HG03066 (cell line): ENCODE measurements at regions not wholly inside any gene's neighbourhood (a gene's known extent, or its start where the extent isn't known, plus 50 kb on each side); places are given as distances from the start of the nearest gene placed in this dataset.

Experiments
- ATAC-seq: cut with Tn5 transposase; IDR thresholded peaks from one replicate; pipeline ENCODE4 v1.9.1; 2021; ENCODE audit warnings: low read depth; ENCODE audit not compliant: unreplicated experiment

DNA sequence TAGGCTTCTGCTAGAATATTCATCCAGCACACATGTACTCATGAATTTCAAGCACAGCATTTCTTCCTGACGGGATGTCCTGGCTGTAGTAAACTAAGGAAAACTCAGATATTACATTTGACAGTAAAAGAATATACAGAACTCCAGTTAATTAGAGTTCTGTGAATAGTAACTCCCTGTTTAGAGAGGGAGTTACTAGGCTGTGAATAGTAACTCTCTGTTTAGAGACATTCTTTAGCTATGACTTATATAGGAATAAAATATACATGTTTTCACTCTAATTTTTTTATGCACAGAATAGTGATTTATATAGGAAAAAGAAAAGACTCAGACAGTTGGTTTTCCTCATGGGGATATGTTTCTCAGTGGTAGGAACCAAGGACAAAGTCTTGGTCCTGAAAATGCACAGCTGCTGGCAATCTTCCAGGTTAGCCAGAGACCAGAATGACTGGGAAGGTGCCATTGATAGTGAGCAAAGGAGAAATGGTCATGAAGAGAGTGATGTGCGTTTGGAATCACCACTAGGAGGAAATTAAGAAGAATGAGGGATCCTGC, 480.7 kb upstream of the THBS1 start:
- ATAC-seq = no peak

DNA sequence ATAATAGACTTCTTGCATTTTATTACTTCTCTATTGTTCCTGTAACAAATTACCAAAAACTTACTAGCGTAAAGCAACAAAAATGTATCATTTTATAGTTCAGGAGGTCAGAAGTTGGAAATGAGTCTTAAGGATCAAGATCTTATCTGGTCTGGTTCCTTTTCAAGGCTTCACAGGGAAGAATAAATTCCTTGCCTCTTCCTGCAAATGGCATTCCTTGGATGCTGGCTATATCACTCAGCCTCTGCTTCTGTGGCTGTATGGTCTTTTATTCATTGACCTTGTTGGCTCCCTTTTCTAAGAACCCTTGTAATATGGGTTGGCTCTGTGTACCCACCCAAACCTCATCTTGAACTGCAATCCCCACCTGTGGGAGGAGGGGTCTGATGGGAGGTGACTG, 478.4 kb upstream of the THBS1 start:
- no peak for ATAC-seq

DNA sequence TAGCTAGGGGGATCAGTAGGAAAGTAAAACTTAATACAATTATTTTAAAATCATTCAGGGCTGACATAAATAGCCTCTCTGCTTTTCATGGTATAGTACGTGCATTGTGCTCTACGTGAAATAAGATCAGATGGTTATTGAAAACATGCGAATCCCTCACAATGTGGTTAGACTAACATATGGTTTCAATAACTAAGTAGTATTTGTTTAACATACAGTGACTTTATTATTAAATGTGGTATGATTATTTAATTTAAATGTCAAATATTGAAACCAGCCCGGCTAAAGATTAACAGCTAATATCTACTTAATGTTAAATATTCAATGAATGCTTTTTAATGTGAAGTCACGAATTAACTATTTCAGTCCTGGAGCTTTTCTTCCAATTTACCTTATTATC, 473.9 kb upstream of the THBS1 start:
- ATAC-seq = no peak

DNA sequence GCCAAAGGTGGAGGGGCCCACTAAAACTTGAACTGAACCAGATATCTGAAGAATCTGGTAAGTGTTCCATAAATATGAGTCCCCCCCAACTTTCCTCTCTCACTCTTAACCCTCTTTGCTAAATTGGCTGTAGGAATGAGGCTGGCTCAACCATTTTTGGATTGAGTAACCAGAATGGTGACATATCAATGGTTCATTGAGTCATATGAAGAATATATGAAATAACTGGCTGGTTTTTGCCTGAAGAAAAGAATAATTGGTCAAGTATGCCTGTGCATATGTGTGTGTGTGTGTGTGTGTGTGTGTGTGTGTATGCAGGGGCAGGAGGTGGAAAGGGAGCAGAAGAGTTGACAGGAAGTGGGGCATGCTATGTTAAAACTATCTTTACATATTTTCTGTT, 472.9 kb upstream of the THBS1 start:
- ATAC-seq = no peak

DNA sequence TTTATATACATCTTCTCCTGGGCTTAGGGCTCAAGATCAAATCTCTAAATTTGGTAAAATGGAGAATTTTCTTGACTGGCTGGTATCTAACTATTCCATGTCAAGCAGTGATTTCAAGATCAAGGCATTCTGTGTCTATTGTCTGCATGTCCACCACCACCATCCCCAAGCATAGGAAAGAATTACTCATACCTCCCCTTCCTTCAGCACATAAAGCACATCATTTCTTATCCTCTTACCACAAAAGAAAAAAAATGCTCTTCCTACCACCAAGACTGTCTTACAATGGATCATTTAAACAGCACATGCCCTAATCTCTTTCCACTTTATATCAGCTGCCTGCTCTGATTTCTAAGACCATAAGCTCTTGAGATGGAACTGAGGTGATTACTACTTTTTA, 470.5 kb upstream of the THBS1 start:
- ATAC-seq = no peak

DNA sequence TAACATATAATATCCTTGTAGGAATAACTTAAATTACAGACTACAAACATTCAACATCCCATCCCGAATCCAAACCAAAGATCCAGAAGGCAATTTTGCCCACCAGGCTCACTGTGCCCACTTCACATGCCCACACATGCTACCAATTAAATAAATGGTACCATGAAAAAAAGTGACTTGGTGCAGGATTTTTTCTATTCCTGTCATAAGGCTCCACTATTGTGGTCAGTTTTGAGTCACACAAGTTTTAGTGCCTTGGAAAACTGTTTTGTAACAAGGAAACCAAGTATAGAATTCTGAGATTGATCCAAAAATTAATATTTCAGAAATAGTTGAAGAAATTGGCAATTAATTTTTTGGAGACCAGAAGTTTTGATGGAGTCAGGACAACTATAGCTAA, 470.1 kb upstream of the THBS1 start:
- no peak for ATAC-seq

DNA sequence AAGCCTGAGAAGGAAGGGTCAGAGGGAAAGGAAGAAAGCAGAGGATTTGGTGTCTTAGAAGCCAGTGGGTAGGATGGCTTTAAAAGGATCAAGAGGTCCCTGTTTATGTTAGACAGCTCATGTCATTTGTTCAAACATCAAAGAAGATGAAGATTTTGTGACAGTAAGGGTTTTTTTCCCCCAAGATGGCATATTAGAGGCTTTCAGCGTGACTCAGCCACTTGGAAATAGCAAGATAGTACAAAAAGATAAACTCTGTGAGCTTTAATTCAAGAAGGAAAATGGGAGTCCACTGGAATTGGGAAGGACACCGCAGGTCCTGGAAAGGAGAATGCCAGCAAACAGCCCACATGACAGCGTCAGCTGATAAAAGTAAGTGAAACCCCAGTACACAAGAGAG, 467.1 kb upstream of the THBS1 start:
- no peak for ATAC-seq

DNA sequence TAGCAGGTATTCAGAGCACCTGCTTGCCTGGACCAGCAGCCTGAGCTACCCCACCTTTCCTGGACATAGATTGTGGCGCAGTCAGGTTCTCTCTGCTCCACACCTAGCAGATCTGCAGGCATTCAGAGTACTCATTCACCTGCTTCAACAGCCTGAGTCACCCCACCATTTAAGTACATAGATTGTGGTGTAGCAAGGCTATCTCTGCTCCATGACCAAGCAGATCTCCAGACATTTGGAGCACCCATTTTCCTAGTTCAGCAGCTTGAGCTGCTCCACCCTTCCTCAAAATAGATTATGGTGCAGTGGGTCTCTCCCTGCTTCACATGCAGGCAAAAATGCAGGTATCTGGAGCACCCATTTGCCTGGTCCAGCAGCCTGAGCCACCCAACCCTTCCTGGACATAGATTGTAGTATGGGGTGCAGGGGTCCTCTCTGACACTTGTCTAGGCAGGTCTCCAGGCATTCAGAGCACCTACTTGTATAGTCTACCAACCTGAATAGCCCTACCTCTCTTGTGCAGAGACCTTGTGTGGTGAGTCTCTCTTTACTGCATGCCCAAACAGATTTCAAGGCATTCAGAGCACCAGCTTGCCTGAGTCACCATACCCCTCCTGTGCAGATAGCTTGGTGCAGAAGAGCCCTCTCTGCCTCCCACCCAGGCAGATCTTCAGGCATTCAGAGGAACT, 466.0 kb upstream of the THBS1 start:
- ATAC-seq = no peak

DNA sequence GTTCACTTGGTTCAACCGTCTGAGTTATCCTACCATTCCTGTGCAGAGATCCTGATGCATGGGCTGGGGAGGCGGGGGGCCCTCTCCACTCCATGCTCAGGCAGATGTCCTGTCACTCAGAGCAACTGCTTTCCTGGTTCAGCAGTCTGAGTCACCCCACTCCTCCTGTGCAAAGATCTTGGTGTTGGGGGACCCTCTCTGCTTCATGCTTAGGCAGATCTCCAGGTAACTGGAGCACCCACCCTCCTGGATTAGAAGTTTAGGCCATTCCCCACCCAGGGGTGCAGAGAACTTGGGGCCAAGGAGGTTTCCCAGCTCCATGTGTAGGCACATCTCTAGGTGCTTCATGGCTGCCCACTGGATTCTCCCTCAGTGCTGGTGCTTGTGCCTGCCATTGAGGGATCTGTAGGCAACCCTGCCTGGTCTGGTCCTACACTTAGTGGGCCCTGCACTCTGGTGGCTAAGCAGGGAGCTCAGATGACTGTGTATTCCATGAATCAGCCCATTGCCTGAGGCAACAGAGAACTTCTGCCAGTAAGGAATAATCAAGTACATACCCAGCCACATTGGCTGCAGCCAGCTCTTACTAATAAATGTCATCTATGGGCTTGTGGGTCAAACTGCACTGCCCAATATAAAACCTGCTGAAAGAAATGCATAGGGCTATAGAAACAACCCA, 465.4 kb upstream of the THBS1 start:
- no peak for ATAC-seq

DNA sequence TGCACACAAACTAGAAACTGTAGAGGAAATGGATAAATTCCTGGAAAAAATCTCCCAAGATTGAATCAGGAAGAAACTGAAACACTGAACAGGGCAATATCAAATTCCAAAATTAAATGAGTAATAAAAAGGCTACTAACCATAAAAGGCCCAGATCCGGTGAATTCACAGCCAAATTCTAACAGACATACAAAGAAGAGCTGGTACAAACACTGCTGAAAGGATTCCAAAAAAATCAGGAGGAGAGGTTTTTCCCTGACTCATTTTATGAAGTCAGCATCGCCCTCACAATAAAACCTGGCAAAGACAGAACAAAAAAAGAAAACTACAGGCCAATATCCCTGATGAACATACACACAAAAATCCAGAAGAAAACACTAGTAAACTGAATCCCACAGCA, 462.4 kb upstream of the THBS1 start:
- no peak for ATAC-seq

DNA sequence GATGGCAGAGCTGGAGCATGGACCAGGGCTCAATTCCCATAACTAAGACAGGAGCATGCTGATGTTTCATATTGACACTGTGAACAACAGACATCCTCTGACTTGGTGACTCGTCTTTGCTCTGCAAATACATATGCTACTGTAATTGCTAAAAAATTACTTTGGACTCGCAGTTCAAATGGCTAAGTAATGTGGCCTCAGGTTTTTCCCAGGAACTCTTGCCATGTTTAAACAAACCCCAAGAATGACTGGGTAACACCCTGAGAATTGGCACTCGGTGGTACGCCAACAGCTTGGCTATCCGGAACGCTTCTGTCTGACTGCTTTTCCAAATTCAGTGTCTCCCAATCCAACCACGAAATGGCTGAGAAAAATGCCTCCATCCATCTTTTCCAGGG, 456.7 kb upstream of the THBS1 start:
- no peak for ATAC-seq

DNA sequence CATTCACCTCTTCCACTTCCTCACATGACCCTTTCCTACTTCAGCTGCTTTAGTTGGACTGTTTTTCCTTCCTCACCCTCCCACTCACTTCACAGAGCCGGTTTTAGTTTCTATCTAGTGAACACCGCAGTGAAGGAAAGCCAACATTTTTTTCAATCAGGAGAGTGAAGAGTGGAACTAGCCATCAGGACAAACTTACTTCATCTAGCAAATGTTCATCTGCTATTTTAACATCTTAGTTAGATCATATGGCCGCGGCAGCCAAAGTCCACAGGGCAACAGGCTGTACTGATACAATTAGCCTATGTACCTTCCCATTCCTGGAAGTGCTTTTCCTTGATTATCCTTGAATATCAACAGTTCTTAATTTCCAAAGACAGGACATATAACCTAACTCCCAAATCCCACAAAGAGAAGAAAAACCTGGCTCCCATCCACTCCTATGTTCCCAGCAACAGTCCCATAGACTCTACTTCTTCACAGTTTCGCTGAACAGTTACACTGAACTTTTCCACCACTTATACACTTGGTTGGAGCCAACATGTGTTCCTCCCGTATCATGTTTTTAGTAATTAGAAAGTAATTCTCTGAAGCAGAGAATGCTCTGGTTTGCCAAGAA, 456.2 kb upstream of the THBS1 start:
- ATAC-seq = no peak

DNA sequence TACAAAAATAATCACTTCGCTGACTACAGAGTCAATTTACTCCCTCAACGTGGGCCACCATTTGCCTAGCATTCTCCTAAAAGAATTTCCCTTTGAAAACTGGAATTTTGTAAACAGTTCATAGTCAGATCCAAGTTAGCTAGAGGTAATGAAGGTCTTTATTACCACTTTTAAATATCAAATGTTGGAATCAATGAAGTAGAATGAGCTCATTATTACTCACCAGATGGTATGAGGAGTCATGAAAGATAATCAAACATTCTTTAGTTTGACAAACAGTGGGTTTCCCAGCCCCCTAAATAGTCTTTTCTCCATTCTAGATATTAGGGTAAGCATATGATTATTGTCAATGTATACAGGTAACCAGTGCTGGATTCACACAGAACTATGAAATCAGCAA, 455.7 kb upstream of the THBS1 start:
- no peak for ATAC-seq

DNA sequence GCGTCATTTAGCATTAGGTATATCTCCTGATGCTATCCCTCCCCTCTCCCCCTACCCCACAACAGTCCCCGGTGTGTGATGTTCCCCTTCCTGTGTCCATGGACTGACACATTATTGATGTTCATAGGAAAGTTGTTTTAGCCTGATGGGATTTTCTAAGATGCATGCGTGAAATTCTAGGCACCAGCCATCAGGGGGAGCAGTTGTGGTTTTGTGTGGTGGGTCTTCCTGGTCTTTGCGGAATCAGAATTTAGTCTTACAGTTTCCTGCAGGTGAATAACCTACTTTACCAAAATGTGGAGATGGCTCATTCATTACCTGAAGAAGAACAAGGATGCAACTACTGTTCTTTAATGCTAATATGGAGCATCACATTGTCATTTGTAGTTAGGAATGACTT, 455.0 kb upstream of the THBS1 start:
- no peak for ATAC-seq

DNA sequence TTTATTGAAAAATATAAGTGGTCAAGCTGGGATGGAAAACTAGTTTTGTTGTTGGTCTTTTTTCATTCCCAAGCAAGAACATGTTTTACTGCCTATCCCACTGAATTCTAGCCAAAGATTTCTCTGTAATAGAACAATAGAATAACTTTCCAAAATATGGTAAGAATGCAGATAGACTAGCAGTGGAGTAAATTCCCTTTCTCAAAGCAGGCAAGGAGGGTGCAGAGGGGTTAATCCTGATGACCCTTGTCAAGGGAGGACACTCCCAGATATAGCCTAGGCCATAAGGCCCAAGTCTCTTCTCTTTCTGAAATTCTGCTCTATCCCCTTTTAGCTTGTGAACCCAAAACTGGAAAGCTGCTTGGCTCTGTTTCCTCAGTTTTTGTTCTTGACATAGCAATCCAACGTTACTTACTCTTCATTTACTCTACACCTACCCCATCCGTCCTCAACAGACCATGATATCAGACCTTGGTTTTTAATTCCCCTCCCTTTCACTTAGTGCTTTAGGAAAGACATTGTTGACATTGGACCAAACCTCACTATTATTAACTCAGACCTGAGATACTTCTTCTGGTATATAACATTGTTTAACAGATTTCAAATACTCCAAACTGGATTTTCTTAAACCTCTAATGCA, 453.6 kb upstream of the THBS1 start:
- ATAC-seq = no peak

DNA sequence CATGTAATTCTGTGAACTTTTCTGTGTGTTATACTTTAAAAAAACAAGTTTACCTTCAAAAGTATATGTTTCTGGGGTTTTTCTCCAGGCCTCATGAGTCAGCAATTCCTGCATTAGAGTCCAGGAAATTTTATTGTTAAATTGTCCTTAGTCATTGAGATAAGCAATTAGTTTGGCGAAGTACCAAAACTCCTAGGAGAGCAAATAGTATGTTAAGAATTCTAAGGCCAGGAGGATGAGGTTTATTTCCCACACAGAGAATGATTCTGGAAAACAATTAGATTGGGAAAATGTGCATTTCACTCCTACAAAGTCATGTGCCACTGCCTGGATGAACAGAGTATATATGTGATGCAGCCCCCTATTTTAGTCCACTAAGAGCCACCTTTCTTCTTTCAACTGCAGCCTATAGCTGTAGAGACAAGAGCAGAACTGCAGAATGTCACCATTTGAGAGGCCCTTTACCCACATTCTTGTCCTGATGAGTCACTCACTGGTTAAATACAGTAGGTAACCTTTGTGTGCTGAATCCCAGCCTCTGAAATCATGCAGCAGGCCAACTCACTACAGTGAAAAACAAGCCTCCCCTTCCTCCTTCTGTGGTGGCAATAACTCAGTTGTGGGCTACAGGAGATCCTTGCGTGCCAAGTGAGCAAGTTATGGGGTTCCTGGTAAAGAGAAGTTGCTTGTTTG, 452.8 kb upstream of the THBS1 start:
- ATAC-seq = no peak

DNA sequence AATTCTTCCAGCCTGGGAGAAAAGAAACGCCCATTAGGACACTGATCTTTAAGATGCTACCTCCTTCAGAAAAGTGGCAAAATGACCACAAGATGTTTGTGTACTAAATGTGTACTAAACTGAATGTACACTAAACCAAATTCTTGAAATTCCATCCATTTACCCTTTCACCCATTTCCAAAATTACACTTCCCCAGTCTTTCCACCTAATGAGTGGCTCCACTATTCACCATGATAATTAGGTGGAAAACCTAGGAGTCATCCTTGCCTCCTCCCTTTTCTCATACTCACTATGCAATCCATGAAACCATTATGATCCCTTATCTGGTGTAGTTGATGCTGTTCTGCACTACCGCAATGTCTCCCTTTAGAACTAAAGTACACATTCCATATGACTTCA, 452.1 kb upstream of the THBS1 start:
- ATAC-seq = no peak

DNA sequence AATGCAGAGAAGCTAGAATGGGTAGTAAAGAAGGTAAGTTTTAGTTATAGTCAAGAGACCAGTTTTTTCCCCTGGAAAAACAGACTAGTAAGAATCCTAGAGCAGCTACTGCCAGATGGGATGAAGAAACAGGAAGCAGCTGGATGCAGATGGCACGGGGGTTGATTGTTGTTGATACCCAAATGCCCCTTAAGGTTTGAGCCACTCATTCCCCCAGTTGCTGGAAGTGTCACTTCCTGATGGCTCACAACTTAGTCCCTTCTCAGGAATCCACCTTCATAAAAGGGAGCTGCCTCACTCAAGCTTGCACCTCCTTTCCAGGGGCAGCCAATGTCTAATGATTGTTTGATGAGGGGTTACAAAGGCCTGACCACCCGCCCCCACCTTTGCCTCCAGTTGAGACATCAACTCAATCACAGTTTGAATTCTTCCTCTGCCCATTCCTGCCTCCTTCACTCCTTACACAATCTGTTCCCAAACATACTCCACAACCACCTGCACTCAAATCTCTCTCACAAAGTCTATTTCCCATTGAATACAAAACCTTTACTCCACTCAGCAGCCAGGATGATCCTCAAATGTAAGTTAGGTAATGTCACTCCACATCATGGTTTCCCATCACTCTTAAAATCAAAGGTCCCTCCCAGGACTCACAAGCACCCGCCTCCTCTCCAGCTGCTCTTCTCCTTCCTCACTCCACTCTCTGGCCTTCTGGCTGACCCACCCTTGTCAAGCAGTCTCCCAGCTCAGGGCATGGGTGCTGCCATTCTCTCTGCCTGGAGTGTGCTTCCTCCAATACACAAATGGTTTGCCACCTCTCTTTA, 450.1 kb upstream of the THBS1 start:
- no peak for ATAC-seq

DNA sequence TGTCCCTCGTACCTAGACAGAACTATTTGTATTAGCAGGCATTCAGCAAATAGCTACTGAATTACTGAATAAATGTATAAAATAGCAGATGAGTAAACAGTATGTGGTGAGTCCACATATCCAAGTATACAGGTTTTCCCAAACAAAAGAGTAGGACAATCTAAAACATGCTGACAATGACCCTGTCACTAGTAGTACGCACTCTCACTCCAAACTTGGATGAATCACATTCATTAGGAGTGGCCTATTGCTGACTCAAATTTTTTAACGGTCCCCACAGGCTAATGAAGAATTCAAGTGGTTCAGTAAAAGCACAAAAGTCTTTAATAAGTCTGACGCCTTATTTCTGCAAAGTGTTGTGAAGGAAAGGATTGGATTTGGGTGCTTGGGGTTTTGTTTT, 449.3 kb upstream of the THBS1 start:
- no peak for ATAC-seq

DNA sequence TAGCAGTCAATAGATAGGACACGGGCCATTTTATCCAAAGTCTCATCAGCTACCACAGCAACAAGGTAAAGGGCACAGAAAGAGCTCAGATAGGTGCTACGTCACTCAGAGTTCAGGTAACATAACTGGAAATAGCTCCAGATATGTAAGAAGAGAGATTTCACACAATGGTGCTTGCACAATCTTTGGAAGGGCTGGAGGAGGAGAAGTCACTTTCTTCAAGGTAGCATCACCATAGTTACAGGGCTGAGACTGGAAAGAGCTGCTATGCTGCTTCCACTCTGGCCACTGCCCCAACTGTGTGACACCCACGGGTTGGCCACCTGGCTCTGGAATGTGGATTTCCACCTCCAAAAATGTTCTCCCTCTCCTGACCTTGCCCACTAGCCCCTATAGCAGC, 448.8 kb upstream of the THBS1 start:
- ATAC-seq = no peak
